ENCODE measurements at regions not wholly inside any gene's neighbourhood (a gene's known extent, or its start where the extent isn't known, plus 50 kb on each side); places are given as distances from the start of the nearest gene placed in this dataset.

GRCh38 chr5:104186100-104186499, 623.5 kb upstream of the NUDT12 start:
- Histone ChIP-seq H3K4me1 (ENCODE audit: control insufficient read depth in 1 of 2, insufficient read depth in 1 of 2, low read depth in 1 of 2, low read length in 1 of 2) (no peaks in the 10 kb centered on the region), H3K36me3 (no peaks in the 10 kb centered on the region), H3K9me3 (no peaks in the 10 kb centered on the region), H3K27me3 (no peaks in the 10 kb centered on the region), H3K27ac (no peak overlapping the region), H3K4me3 (ENCODE audit: low read depth in 1 of 2, low read length in 1 of 2) (no peak overlapping the region)
- TF ChIP-seq, protein P1, sequence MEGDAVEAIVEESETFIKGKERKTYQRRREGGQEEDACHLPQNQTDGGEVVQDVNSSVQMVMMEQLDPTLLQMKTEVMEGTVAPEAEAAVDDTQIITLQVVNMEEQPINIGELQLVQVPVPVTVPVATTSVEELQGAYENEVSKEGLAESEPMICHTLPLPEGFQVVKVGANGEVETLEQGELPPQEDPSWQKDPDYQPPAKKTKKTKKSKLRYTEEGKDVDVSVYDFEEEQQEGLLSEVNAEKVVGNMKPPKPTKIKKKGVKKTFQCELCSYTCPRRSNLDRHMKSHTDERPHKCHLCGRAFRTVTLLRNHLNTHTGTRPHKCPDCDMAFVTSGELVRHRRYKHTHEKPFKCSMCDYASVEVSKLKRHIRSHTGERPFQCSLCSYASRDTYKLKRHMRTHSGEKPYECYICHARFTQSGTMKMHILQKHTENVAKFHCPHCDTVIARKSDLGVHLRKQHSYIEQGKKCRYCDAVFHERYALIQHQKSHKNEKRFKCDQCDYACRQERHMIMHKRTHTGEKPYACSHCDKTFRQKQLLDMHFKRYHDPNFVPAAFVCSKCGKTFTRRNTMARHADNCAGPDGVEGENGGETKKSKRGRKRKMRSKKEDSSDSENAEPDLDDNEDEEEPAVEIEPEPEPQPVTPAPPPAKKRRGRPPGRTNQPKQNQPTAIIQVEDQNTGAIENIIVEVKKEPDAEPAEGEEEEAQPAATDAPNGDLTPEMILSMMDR (IDR thresholded peaks at IDR 0.05): no peak

GRCh38 chr5:104184264-104184663, 621.7 kb upstream of the NUDT12 start:
- Histone ChIP-seq H3K4me3 (ENCODE audit: low read depth in 1 of 2, low read length in 1 of 2) (no peak overlapping the region), H3K27ac (no peak overlapping the region), H3K36me3 (no peaks in the 10 kb centered on the region), H3K27me3 (no peaks in the 10 kb centered on the region), H3K4me1 (ENCODE audit: control insufficient read depth in 1 of 2, insufficient read depth in 1 of 2, low read depth in 1 of 2, low read length in 1 of 2) (no peaks in the 10 kb centered on the region), H3K9me3 (no peaks in the 10 kb centered on the region)
- TF ChIP-seq, protein P1 (IDR thresholded peaks at IDR 0.05): no peak

DNA sequence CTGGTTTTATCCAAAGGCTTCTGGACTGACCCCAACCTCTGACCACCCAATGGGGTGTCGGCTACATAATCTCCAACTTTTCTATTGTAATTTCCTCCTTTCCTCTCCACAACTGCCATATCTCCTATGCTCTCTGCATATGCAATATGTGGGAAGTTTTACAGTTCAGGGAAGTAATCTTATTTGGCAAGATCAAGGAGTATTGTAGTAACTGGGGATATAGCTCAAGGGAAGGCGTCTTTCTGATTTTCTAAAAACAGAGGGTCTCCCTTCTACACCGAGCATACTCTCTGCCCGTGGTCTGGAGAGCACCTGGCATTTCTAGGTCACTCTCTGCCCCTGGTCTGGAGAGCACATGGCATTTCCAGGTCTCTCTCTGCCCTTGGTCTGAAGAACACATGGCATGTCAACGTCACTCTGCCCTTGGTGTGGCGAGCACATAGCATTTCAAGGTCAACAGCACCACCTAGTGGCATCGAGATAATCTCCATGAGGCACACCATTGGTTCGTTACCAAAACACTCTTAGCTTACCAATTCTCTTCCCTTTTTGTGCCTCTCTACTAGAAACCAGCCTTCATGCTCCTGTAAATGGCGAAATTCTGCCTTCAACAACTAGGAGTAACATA, 616.4 kb upstream of the NUDT12 start:
- H3K27ac ChIP-seq: no peak overlapping the region
- no peaks in the 10 kb centered on the region for H3K9me3 ChIP-seq
- H3K4me1 ChIP-seq (ENCODE audit: control insufficient read depth in 1 of 2, insufficient read depth in 1 of 2, low read depth in 1 of 2, low read length in 1 of 2): no peaks in the 10 kb centered on the region
- TF ChIP-seq, protein P1 (IDR thresholded peaks at IDR 0.05): no peak
- no peak overlapping the region for H3K4me3 ChIP-seq (ENCODE audit: low read depth in 1 of 2, low read length in 1 of 2)
- no peaks in the 10 kb centered on the region for H3K27me3 ChIP-seq
- no peaks in the 10 kb centered on the region for H3K36me3 ChIP-seq

- H3K36me3 ChIP-seq: no peaks in the 10 kb centered on the region
- H3K4me1 ChIP-seq (ENCODE audit: control insufficient read depth in 1 of 2, insufficient read depth in 1 of 2, low read depth in 1 of 2, low read length in 1 of 2): no peaks in the 10 kb centered on the region
- TF ChIP-seq, protein P1 (IDR thresholded peaks at IDR 0.05): no peak
- H3K9me3 ChIP-seq: no peaks in the 10 kb centered on the region
- no peak overlapping the region for H3K27ac ChIP-seq
- no peaks in the 10 kb centered on the region for H3K27me3 ChIP-seq
- no peak overlapping the region for H3K4me3 ChIP-seq (ENCODE audit: low read depth in 1 of 2, low read length in 1 of 2)
Observed at GRCh38 chr5:104178066-104178465, 615.5 kb upstream of the NUDT12 start.

- H3K27ac ChIP-seq: no peak overlapping the region
- no peaks in the 10 kb centered on the region for H3K36me3 ChIP-seq
- no peak overlapping the region for H3K4me3 ChIP-seq (ENCODE audit: low read depth in 1 of 2, low read length in 1 of 2)
- no peaks in the 10 kb centered on the region for H3K9me3 ChIP-seq
- TF ChIP-seq, protein P1 (IDR thresholded peaks at IDR 0.05): no peak
- no peaks in the 10 kb centered on the region for H3K27me3 ChIP-seq
- no peaks in the 10 kb centered on the region for H3K4me1 ChIP-seq (ENCODE audit: control insufficient read depth in 1 of 2, insufficient read depth in 1 of 2, low read depth in 1 of 2, low read length in 1 of 2)
Observed at GRCh38 chr5:104177651-104178050, 615.1 kb upstream of the NUDT12 start.

Data from neutrophil (primary cell).